Astrocyte of the cerebellum (primary cell): ENCODE measurements at regions not wholly inside any gene's neighbourhood (a gene's known extent, or its start where the extent isn't known, plus 50 kb on each side); places are given as distances from the start of the nearest gene placed in this dataset.

Experiments used
- DNase-seq: peaks from one replicate; pipeline ENCODE4 v3.0.0-alpha.2; 2011; ENCODE audit warnings: low read depth
- H3K4me3 ChIP-seq: 2 replicates; pipeline ENCODE4 v1.5.1; 2011; ENCODE audit warnings: mild to moderate bottlenecking, low read depth, low read length, moderate library complexity
- in situ Hi-C: cut with HindIII; loops from 2 replicates; pipeline ENCODE4 v1.10.0; 2017; ENCODE audit warnings: low sequenced_read_pairs
- TF ChIP-seq, protein P1 (sequence below): IDR thresholded peaks from 2 replicates; pipeline ENCODE4 v1.5.1; 2012; ENCODE audit warnings: low read length, low read depth, moderate library complexity, mild to moderate bottlenecking; ENCODE audit errors: missing control alignments

DNA sequence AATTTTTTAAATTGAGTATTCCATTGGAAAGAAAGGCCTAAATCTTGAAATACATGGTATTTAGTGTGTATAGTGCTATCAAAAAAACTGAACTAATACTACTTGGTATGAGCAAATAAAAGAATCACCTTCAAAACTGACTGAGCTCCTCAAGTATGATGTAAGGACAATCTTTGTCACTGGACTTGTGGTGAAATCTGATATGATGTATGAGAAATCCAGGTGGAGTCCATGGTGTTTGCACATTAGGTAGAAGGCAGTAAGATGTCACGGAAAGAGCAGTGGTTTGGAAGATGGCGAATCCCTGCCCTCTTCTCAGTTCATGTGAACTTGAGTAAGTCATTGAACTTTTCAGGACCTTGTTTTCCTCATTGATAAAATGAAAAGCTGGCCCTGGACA is 62.1 kb upstream of the COL1A2 start:
- in situ Hi-C loops: no loop called here
- TF ChIP-seq, protein P1, sequence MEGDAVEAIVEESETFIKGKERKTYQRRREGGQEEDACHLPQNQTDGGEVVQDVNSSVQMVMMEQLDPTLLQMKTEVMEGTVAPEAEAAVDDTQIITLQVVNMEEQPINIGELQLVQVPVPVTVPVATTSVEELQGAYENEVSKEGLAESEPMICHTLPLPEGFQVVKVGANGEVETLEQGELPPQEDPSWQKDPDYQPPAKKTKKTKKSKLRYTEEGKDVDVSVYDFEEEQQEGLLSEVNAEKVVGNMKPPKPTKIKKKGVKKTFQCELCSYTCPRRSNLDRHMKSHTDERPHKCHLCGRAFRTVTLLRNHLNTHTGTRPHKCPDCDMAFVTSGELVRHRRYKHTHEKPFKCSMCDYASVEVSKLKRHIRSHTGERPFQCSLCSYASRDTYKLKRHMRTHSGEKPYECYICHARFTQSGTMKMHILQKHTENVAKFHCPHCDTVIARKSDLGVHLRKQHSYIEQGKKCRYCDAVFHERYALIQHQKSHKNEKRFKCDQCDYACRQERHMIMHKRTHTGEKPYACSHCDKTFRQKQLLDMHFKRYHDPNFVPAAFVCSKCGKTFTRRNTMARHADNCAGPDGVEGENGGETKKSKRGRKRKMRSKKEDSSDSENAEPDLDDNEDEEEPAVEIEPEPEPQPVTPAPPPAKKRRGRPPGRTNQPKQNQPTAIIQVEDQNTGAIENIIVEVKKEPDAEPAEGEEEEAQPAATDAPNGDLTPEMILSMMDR: no peak
- H3K4me3 ChIP-seq: no peak overlapping the region
- no peak for DNase-seq

DNA sequence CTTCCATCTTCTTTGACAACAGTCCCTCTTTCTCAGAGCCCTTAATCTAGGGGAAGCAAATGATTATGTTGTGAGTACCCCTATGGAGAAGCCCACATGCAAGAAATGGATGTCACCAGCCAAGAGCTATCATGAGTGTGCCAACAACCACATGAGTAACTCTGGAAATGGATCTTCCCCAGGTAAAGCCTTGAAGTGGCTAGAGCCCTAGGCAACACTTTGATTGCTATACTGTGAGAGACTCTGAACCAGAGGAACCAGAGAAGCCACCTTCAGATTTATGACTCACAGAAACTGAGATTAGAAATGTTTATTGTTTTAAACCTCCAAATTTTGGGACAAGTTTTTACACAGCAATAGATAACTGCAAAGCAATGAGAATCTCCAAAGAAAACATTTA is 60.9 kb upstream of the COL1A2 start:
- in situ Hi-C loops: no loop called here
- DNase-seq: no peak
- no peak overlapping the region for H3K4me3 ChIP-seq
- TF ChIP-seq, protein P1: no peak

DNA sequence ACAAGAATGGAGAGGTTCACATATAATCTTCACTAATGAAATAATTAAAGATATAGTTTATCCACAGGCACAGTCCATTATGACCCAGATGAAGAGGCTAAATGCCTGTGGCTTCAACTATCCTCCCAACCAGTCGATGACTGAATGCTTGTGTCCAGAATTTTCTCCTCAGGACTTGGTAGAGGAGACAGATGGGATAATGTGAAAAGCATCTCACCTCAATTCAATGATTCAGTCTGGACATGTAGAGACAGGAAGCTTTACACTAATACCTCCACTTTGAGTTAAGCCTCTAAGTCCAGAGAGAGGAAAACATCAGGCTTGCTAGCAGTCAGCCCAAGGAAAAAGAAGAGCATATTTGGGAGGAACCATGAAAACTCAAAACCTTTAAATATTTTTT is 59.1 kb upstream of the COL1A2 start:
- TF ChIP-seq, protein P1: no peak
- no peak overlapping the region for H3K4me3 ChIP-seq
- in situ Hi-C loops: no loop called here
- no peak for DNase-seq

DNA sequence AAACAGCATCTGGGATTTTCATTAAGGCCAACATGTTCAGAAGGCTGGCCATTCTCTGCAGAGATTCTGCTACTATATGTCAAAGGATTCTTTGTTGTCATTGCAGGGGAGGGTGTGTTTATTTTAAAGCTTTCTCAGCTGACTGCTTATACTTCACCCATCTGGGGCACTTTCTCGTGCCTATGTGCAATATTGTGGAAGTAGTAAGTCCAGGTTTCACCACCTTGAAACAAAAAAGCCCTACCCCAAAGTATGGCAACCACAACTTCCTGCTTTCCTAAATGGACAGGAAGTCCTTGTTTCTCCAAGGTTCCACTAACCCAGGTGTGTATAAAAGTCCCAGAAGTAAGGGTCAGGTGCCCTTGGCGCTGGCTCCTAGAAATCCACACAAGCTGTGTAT is 58.7 kb upstream of the COL1A2 start:
- no peak overlapping the region for H3K4me3 ChIP-seq
- in situ Hi-C loops: no loop called here
- TF ChIP-seq, protein P1: no peak
- DNase-seq: no peak

DNA sequence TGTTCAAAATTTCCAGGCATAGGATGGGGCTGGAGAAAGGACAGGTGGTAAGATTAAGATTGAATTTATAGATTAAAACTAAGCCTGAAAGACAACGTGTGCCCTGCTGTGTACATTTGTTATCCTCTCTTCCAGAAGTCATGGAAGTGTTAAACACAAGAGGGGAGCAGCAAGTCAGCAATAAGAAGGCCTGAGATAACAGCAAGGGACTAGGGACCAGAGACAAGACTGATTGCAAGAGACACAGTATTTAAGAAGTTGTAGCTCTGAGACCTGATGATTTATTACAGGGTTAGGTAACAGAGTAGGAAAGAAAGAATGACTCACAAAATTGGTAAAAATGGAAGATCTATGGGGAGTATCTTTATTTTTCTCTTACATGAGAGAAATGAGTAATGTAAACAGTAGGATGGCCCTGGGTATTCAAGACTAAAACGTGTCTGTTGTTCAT is 55.7 kb upstream of the COL1A2 start:
- DNase-seq: no peak
- in situ Hi-C loops: no loop called here
- H3K4me3 ChIP-seq: no peak overlapping the region
- TF ChIP-seq, protein P1: no peak

DNA sequence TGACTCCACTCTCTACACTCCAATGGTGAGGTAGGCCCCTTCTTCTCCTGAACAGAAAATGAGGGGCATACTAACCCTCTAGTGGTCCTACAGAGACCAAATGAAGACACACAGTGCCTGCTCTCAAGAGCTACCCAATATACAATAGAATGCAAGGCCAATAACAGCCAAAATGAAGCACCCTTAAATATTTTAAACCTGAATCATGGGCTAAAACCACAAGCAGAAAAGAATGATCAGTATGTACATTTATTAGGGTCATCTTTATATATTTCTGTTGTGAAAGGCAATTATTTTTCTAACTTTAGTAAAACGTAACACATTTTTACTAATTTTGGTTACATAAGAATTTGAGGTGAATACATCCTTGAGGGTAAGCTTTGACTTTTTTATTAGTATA is 49.9 kb upstream of the COL1A2 start:
- TF ChIP-seq, protein P1: no peak
- in situ Hi-C loops: no loop called here
- DNase-seq: no peak
- H3K4me3 ChIP-seq: no peak overlapping the region
